ENCODE measurements at regions not wholly inside any gene's neighbourhood (a gene's known extent, or its start where the extent isn't known, plus 50 kb on each side); places are given as distances from the start of the nearest gene placed in this dataset.

GRCh38 chr13:112137144-112137543, 70.2 kb downstream of the SOX1 start:
- Histone ChIP-seq H3K36me3 (ENCODE audit: control insufficient read depth, insufficient read depth, low read length) (no peaks in the 10 kb centered on the region), H3K4me3 (ENCODE audit: low read depth, low read length) (no peak overlapping the region), H3K27me3 (ENCODE audit: control insufficient read depth, insufficient read depth, low read length) (no peaks in the 10 kb centered on the region)
- DNase-seq (ENCODE audit: low read depth) = no peak
- TF ChIP-seq, protein P1, sequence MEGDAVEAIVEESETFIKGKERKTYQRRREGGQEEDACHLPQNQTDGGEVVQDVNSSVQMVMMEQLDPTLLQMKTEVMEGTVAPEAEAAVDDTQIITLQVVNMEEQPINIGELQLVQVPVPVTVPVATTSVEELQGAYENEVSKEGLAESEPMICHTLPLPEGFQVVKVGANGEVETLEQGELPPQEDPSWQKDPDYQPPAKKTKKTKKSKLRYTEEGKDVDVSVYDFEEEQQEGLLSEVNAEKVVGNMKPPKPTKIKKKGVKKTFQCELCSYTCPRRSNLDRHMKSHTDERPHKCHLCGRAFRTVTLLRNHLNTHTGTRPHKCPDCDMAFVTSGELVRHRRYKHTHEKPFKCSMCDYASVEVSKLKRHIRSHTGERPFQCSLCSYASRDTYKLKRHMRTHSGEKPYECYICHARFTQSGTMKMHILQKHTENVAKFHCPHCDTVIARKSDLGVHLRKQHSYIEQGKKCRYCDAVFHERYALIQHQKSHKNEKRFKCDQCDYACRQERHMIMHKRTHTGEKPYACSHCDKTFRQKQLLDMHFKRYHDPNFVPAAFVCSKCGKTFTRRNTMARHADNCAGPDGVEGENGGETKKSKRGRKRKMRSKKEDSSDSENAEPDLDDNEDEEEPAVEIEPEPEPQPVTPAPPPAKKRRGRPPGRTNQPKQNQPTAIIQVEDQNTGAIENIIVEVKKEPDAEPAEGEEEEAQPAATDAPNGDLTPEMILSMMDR (IDR thresholded peaks at IDR 0.05; ENCODE audit: insufficient read depth, low read length, poor library complexity, severe bottlenecking) = no peak

DNA sequence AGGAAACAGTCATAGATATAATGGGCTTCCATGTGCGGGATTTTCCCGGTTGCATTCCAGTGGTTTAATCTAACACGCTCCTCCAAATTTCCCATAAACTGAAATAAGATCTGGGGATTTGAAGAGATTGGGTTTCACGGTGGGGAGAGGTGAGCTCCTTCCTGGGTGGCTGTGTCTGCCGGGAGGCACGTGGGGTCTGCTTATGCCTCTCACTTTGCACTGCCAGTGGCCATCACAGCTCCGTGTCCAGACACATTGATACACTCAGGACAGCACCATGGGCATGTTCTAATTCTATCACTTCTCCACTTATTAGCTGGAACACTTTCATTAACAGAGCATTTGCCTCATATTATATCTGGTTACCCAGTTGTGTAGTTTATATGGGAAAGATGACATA, 73.4 kb downstream of the SOX1 start:
- no peak for DNase-seq (ENCODE audit: low read depth)
- TF ChIP-seq, protein P1 (IDR thresholded peaks at IDR 0.05; ENCODE audit: insufficient read depth, low read length, poor library complexity, severe bottlenecking) = no peak
- Histone ChIP-seq H3K4me3 (ENCODE audit: low read depth, low read length) (no peak overlapping the region), H3K36me3 (ENCODE audit: control insufficient read depth, insufficient read depth, low read length) (no peaks in the 10 kb centered on the region), H3K27me3 (ENCODE audit: control insufficient read depth, insufficient read depth, low read length) (no peaks in the 10 kb centered on the region)

GRCh38 chr13:112141643-112142400, 74.9 kb downstream of the SOX1 start:
- Histone ChIP-seq H3K36me3 (ENCODE audit: control insufficient read depth, insufficient read depth, low read length) (no peaks in the 10 kb centered on the region), H3K4me3 (ENCODE audit: low read depth, low read length) (no peak overlapping the region), H3K27me3 (ENCODE audit: control insufficient read depth, insufficient read depth, low read length) (no peaks in the 10 kb centered on the region)
- TF ChIP-seq, protein P1 (IDR thresholded peaks at IDR 0.05; ENCODE audit: insufficient read depth, low read length, poor library complexity, severe bottlenecking) = no peak
- DNase-seq (ENCODE audit: low read depth) = no peak

DNA sequence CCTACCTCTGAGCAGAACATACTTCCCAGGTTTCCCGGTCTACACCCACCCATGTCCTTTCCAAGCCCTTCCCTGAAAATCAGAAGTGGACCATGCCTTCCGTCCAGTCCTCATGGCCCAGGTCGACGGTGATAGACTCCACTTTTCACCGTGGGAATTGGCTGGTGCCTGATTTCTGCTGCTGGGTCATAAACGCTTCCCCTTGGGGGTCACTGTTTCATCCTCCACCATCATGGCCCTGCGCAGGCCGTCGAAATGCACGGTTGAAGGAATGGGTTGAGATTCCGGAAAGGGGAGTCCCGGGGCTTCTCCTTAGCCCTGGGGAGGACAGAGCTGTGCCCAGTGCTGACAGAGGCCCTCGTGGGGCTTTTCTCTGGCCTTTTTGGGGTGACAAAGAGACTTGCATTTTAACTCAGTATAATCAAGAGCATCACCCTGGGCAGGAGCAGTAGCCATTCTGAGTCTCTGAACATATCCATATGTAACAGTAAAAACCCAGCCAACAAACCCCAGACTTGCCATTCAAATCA, 75.5 kb downstream of the SOX1 start:
- no peaks in the 10 kb centered on the region for H3K27me3 ChIP-seq (ENCODE audit: control insufficient read depth, insufficient read depth, low read length)
- no peak for DNase-seq (ENCODE audit: low read depth)
- no peaks in the 10 kb centered on the region for H3K36me3 ChIP-seq (ENCODE audit: control insufficient read depth, insufficient read depth, low read length)
- no peak overlapping the region for H3K4me3 ChIP-seq (ENCODE audit: low read depth, low read length)
- TF ChIP-seq, protein P1 (IDR thresholded peaks at IDR 0.05; ENCODE audit: insufficient read depth, low read length, poor library complexity, severe bottlenecking) = no peak

DNA sequence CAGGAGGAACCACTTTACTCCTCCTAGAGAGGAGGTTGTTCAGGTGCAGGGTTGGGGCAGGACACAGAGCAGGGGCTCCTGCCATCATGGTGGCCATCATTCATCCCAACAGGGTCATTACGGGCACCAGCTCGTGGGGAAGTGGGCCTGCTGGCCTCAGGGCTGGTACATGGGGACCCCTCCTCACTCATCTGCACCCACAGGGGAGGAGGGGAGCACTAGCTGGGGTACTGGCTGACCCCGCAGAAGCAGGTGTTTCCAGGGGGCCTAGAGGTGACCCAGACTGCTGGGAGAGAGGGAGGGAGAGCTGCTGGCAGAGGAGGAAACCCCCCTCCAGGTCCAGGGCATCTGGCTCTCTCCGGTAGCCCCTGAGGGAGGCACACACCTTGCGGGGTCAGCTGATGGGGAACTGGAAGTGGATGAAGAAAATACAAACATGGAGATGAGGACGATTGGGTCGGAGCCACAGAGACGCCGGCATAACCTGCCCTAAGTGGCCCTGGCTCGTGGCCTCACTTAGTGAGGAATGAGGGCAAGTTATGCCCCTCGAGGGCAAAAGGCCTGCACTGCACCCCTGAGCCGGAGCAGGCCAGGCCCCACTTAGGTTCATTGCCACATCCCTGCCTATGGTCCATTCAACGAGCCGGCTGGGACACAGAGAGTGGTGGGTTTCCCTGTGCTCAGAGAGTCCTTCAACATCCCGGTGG, 76.2 kb downstream of the SOX1 start:
- DNase-seq (ENCODE audit: low read depth) = no peak
- TF ChIP-seq, protein P1 (IDR thresholded peaks at IDR 0.05; ENCODE audit: insufficient read depth, low read length, poor library complexity, severe bottlenecking) = no peak
- H3K27me3 ChIP-seq (ENCODE audit: control insufficient read depth, insufficient read depth, low read length) = no peaks in the 10 kb centered on the region
- no peaks in the 10 kb centered on the region for H3K36me3 ChIP-seq (ENCODE audit: control insufficient read depth, insufficient read depth, low read length)
- no peak overlapping the region for H3K4me3 ChIP-seq (ENCODE audit: low read depth, low read length)

Data from kidney epithelial cell (primary cell).